Immature natural killer cell (primary cell): ENCODE measurements at regions not wholly inside any gene's neighbourhood (a gene's known extent, or its start where the extent isn't known, plus 50 kb on each side); places are given as distances from the start of the nearest gene placed in this dataset.
"Not testable (repeated sequence)": the region's sequence is repeated elsewhere in the genome, so short reads cannot be mapped to it uniquely, and the experiment has no call there.

Source experiments
- DNase-seq, 3 donors: peaks; one replicate each; pipeline ENCODE4 v3.0.0; 2022; ENCODE audit warnings: mixed read lengths in 1 of 3
- H3K27ac Mint-ChIP-seq, 6 donors: one replicate each; pipeline ENCODE4 v1.8.0; 2020; ENCODE audit warnings: mixed read lengths in 6 of 6, mild to moderate bottlenecking in 5 of 6, inconsistent platforms in 4 of 6, moderate library complexity in 3 of 6
- H3K27me3 Mint-ChIP-seq, 3 donors: one replicate each; pipeline ENCODE4 v1.8.0; 2020 to 2021; ENCODE audit warnings: low read depth in 3 of 3, mild to moderate bottlenecking in 3 of 3, mixed read lengths in 3 of 3, moderate library complexity in 3 of 3, inconsistent platforms in 1 of 3
- H3K36me3 Mint-ChIP-seq, 3 donors: one replicate each; pipeline ENCODE4 v1.8.0; 2020; ENCODE audit warnings: mixed read lengths in 3 of 3, inconsistent platforms in 2 of 3, mild to moderate bottlenecking in 2 of 3
- H3K4me1 Mint-ChIP-seq, 2 donors: one replicate each; pipeline ENCODE4 v1.8.0; 2020; ENCODE audit warnings: inconsistent platforms in 2 of 2, mild to moderate bottlenecking in 2 of 2, mixed read lengths in 2 of 2, moderate library complexity in 1 of 2
- H3K4me3 Mint-ChIP-seq, 5 donors: one replicate each; pipeline ENCODE4 v1.8.0; 2020; ENCODE audit warnings: mild to moderate bottlenecking in 5 of 5, mixed read lengths in 5 of 5, inconsistent platforms in 3 of 5, moderate library complexity in 3 of 5
- H3K9me3 Mint-ChIP-seq, 6 donors: one replicate each; pipeline ENCODE4 v1.8.0; 2020; ENCODE audit warnings: mild to moderate bottlenecking in 6 of 6, mixed read lengths in 6 of 6, inconsistent platforms in 4 of 6, moderate library complexity in 3 of 6

GRCh38 chr5:176149948-176150347, 88.3 kb upstream of the SIMC1 start:
- not testable (repeated sequence) for H3K4me3 Mint-ChIP-seq, DNase-seq, H3K4me1 Mint-ChIP-seq, H3K27me3 Mint-ChIP-seq, H3K9me3 Mint-ChIP-seq, H3K36me3 Mint-ChIP-seq, H3K27ac Mint-ChIP-seq

- no peak overlapping the region for H3K4me3 Mint-ChIP-seq
- no peak overlapping the region for H3K27ac Mint-ChIP-seq
- no peak for DNase-seq
- H3K36me3 Mint-ChIP-seq: no peaks in the 10 kb centered on the region
- no peaks in the 10 kb centered on the region for H3K9me3 Mint-ChIP-seq
- no peaks in the 10 kb centered on the region for H3K4me1 Mint-ChIP-seq
- peaks cover 4 to 15% (median 8%) of the 10 kb centered on the region in 3 donors for H3K27me3 Mint-ChIP-seq
Measured at GRCh38 chr5:176151281-176151680, 86.9 kb upstream of the SIMC1 start.

DNA sequence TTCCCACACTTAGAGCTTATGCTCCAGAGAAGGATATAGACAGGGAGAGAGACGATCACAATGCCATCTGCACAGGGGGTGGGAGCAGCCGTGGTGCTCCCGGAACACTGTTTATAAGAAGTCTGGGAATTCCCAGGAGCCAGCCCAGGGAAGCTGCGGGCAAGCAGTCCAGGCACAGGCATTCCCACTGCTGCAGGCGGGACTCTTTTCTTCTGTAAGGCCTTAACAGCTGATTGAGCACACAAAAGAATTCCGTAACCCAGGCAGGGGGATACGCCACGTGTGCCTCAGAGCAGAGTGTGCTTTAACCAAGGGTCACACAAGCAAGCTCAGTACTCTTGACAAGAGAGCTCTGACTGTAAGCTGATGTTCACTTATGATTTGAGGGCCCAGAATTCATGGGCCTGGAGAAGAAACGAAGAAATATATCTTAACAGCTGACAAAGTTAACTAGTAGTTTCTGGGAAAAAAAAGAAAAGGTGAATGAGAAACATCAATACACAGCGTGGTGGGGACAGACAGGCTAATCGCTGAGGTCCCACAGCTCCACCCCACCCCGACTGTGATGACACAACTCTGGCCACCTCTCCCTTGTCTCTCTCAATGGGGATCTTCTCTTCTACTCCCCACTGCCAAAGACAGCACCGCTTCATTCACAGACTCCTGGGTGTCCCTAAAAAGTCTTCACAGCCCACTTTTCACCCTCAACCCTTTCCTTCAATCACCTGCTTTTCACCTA, 85.9 kb upstream of the SIMC1 start:
- DNase-seq: no peak
- Mint-ChIP-seq H3K4me3 (no peak overlapping the region), H3K9me3 (no peaks in the 10 kb centered on the region), H3K27me3 (peaks cover 6 to 19% (median 9%) of the 10 kb centered on the region in 3 donors), H3K4me1 (no peaks in the 10 kb centered on the region), H3K36me3 (no peaks in the 10 kb centered on the region), H3K27ac (no peak overlapping the region)

- Mint-ChIP-seq H3K4me1 (no peaks in the 10 kb centered on the region), H3K27me3 (peaks cover 9 to 22% (median 10%) of the 10 kb centered on the region in 3 donors), H3K9me3 (no peaks in the 10 kb centered on the region), H3K27ac (no peak overlapping the region), H3K36me3 (no peaks in the 10 kb centered on the region), H3K4me3 (no peak overlapping the region)
- no peak for DNase-seq
Measured at GRCh38 chr5:176152930-176153311, 85.3 kb upstream of the SIMC1 start.

GRCh38 chr5:176153741-176154140, 84.5 kb upstream of the SIMC1 start:
- H3K27me3 Mint-ChIP-seq: peaks cover 9 to 22% (median 10%) of the 10 kb centered on the region in 3 donors
- no peak overlapping the region for H3K27ac Mint-ChIP-seq
- H3K9me3 Mint-ChIP-seq: no peaks in the 10 kb centered on the region
- no peak for DNase-seq
- no peak overlapping the region for H3K4me3 Mint-ChIP-seq
- H3K4me1 Mint-ChIP-seq: no peaks in the 10 kb centered on the region
- no peaks in the 10 kb centered on the region for H3K36me3 Mint-ChIP-seq

GRCh38 chr5:176154821-176155220, 83.4 kb upstream of the SIMC1 start:
- Mint-ChIP-seq H3K36me3 (no peaks in the 10 kb centered on the region), H3K27me3 (peaks cover 9 to 27% (median 10%) of the 10 kb centered on the region in 3 donors), H3K4me3 (no peak overlapping the region), H3K9me3 (no peaks in the 10 kb centered on the region), H3K4me1 (no peaks in the 10 kb centered on the region), H3K27ac (no peak overlapping the region)
- DNase-seq: no peak

DNA sequence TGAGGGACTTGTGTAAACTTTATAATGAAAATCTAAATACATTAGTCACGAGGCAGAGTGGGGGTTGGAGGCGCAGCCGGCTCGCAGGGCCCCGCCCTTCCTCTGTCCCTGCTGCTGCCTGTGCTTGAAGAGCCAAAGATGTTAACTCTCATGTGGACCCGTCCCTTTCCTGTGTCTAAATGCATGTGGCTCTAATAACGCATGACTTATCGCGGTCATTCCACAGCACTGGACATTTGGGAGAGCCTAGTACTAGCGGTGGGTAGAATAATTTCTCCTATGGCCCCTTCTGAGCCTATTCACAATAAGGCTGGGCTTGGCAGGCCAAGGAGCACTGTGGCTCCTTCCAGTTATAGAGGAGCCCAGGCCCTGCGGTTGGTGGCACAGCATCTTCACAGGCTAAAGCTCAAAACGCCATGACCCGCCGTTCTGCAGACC, 82.3 kb upstream of the SIMC1 start:
- no peak overlapping the region for H3K27ac Mint-ChIP-seq
- H3K4me1 Mint-ChIP-seq: no peaks in the 10 kb centered on the region
- no peak overlapping the region for H3K4me3 Mint-ChIP-seq
- no peaks in the 10 kb centered on the region for H3K36me3 Mint-ChIP-seq
- peaks cover 9 to 27% (median 10%) of the 10 kb centered on the region in 3 donors for H3K27me3 Mint-ChIP-seq
- no peak for DNase-seq
- no peaks in the 10 kb centered on the region for H3K9me3 Mint-ChIP-seq

DNA sequence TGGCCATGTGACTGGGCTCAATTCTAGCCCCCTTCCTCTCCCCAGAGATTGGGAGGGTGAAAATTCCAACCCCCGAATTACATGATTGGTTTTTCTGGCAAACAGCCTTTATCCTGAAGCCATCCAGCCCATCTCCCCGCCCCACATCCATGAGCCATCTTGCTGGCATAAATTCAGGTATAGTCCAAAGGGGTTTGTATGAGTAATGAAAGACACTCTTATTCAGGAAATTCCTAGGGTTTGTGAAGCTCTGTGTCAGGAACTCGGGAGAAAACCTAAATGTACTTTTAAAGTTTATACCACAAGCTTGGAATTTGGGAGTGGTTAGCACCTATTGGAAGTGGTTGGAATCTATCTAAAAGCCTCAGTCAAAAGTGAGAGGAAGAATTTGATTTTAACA, 80.6 kb upstream of the SIMC1 start:
- Mint-ChIP-seq H3K27ac (no peak overlapping the region), H3K9me3 (no peaks in the 10 kb centered on the region), H3K4me3 (no peak overlapping the region), H3K4me1 (no peaks in the 10 kb centered on the region), H3K36me3 (no peaks in the 10 kb centered on the region), H3K27me3 (peaks cover 2 to 29% (median 8%) of the 10 kb centered on the region in 3 donors)
- DNase-seq: no peak

DNA sequence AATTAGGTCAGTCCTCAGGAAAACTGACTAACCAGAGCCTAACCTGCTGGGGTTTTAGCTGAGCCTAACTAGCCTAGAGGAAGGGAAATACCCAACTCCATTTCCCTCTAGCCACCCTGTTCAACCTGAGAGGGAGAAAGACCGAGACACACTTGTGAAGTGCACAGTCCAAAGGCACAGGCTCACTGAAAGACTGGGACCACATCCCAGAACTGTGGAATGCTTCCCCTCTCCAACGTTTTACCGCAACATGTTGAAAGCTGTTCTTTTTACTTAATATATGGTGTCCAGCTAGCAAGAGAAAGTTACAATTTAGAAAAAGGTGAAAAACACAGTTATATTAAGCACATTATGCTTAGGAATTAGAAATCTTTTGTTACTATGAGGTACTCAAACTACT, 76.8 kb upstream of the SIMC1 start:
- Mint-ChIP-seq H3K4me1 (no peaks in the 10 kb centered on the region), H3K9me3 (no peaks in the 10 kb centered on the region)

GRCh38 chr5:176162198-176162597, 76.0 kb upstream of the SIMC1 start:
- no peak overlapping the region for H3K27ac Mint-ChIP-seq
- no peak overlapping the region for H3K4me3 Mint-ChIP-seq
- no peaks in the 10 kb centered on the region for H3K4me1 Mint-ChIP-seq
- DNase-seq: no peak
- peaks cover 3 to 15% (median 12%) of the 10 kb centered on the region in 3 donors for H3K27me3 Mint-ChIP-seq
- H3K9me3 Mint-ChIP-seq: no peaks in the 10 kb centered on the region
- no peaks in the 10 kb centered on the region for H3K36me3 Mint-ChIP-seq

More for the DNA sequence above, 76.8 kb upstream of the SIMC1 start:
- no peak overlapping the region for H3K27ac Mint-ChIP-seq
- H3K27me3 Mint-ChIP-seq: peaks cover 3 to 16% (median 13%) of the 10 kb centered on the region in 3 donors
- H3K4me3 Mint-ChIP-seq: no peak overlapping the region
- H3K36me3 Mint-ChIP-seq: no peaks in the 10 kb centered on the region
- no peak for DNase-seq

DNA sequence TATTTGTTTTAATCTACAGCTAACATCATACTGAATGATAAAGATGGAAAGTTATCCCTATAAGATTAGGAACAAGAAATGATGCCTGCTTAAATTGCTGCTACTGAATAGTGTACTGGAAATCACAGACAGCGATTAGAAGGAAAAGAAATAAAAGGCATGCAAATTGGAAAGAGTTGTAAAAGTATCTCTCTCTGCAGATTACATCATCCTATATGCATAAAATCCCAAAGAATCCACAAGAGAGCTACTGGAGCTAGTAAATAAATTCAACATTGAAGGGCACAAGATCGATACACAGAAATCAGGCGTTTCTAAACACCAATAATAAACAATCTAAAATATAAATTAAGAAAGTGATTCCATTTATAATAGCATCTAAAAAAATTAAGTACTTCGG, 75.3 kb upstream of the SIMC1 start:
- Mint-ChIP-seq H3K36me3 (no peaks in the 10 kb centered on the region), H3K4me3 (no peak overlapping the region), H3K9me3 (no peaks in the 10 kb centered on the region), H3K27ac (no peak overlapping the region), H3K27me3 (peaks cover 6 to 12% (median 6%) of the 10 kb centered on the region in 3 donors), H3K4me1 (no peaks in the 10 kb centered on the region)
- DNase-seq: no peak

DNA sequence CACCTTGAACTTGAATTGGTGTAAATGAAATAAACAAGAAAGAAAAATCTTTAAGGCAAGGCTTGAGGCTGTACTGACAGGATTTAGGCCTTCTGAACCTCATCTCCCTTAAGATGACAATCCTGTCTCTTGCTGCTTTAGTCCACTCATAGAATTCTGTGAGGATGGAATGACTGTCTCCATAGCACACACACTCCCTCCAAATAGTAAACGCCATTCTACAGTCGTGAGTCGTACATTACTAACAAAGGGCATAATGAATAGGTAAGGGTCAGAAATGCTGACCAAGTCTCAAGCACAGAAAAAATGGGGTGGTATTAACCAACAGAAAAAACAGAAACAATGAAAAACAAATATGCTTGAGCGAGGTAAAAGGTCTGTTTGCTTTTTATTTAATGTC, 71.8 kb upstream of the SIMC1 start:
- no peak overlapping the region for H3K4me3 Mint-ChIP-seq
- H3K27me3 Mint-ChIP-seq: peaks cover 6 to 8% (median 8%) of the 10 kb centered on the region in 3 donors
- no peaks in the 10 kb centered on the region for H3K4me1 Mint-ChIP-seq
- no peaks in the 10 kb centered on the region for H3K9me3 Mint-ChIP-seq
- H3K27ac Mint-ChIP-seq: no peak overlapping the region
- DNase-seq: no peak
- H3K36me3 Mint-ChIP-seq: no peaks in the 10 kb centered on the region

- H3K27me3 Mint-ChIP-seq: peaks cover 4 to 8% (median 6%) of the 10 kb centered on the region in 3 donors
- no peaks in the 10 kb centered on the region for H3K9me3 Mint-ChIP-seq
- H3K4me1 Mint-ChIP-seq: no peaks in the 10 kb centered on the region
- no peak overlapping the region for H3K4me3 Mint-ChIP-seq
- no peak overlapping the region for H3K27ac Mint-ChIP-seq
- H3K36me3 Mint-ChIP-seq: no peaks in the 10 kb centered on the region
- DNase-seq: no peak
Measured at GRCh38 chr5:176167800-176168199, 70.4 kb upstream of the SIMC1 start.

GRCh38 chr5:176169393-176170063, 68.7 kb upstream of the SIMC1 start:
- no peak overlapping the region for H3K4me3 Mint-ChIP-seq
- peaks cover 2 to 8% (median 4%) of the 10 kb centered on the region in 3 donors for H3K27me3 Mint-ChIP-seq
- no peak overlapping the region for H3K27ac Mint-ChIP-seq
- no peak for DNase-seq
- no peaks in the 10 kb centered on the region for H3K4me1 Mint-ChIP-seq
- no peaks in the 10 kb centered on the region for H3K9me3 Mint-ChIP-seq
- no peaks in the 10 kb centered on the region for H3K36me3 Mint-ChIP-seq

DNA sequence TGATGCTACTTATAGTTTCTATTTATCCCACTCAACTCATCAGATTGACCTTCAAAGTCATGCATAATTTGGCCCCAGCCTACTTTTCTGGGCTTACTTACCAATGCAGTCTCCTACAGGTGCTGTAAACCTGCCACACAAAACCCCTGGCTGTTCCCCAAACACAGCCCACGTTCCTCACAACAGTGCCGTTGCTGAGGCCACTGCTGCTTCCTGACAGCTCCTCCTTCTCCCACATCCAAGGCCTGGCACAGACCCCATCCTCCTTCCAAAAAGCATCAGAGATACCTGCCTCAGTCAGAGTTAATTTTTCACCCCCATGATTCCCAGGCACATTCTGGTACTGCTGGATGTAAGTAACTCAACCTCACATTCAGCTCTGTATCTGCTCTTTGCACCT, 68.1 kb upstream of the SIMC1 start:
- Mint-ChIP-seq H3K27me3 (peaks cover 2 to 5% (median 4%) of the 10 kb centered on the region in 3 donors), H3K9me3 (no peaks in the 10 kb centered on the region), H3K4me3 (no peak overlapping the region), H3K36me3 (no peaks in the 10 kb centered on the region), H3K4me1 (no peaks in the 10 kb centered on the region), H3K27ac (no peak overlapping the region)
- DNase-seq: no peak
